ENCODE measurements at regions not wholly inside any gene's neighbourhood (a gene's known extent, or its start where the extent isn't known, plus 50 kb on each side); places are given as distances from the start of the nearest gene placed in this dataset.

GRCh38 chr11:69560141-69560790 is 78.8 kb downstream of the LINC01488 start:
- TF ChIP-seq, protein P1, sequence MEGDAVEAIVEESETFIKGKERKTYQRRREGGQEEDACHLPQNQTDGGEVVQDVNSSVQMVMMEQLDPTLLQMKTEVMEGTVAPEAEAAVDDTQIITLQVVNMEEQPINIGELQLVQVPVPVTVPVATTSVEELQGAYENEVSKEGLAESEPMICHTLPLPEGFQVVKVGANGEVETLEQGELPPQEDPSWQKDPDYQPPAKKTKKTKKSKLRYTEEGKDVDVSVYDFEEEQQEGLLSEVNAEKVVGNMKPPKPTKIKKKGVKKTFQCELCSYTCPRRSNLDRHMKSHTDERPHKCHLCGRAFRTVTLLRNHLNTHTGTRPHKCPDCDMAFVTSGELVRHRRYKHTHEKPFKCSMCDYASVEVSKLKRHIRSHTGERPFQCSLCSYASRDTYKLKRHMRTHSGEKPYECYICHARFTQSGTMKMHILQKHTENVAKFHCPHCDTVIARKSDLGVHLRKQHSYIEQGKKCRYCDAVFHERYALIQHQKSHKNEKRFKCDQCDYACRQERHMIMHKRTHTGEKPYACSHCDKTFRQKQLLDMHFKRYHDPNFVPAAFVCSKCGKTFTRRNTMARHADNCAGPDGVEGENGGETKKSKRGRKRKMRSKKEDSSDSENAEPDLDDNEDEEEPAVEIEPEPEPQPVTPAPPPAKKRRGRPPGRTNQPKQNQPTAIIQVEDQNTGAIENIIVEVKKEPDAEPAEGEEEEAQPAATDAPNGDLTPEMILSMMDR (IDR thresholded peaks at IDR 0.05; ENCODE audit: poor library complexity), result no peak
- TF ChIP-seq EZH2 (IDR thresholded peaks at IDR 0.05; ENCODE audit: borderline replicate concordance), result no peak
- Histone ChIP-seq H3K27me3 (no peaks in the 10 kb centered on the region), H3K4me3 (no peak overlapping the region), H4K20me1 (ENCODE audit: insufficient read depth, poor library complexity, severe bottlenecking) (no peaks in the 10 kb centered on the region), H2AFZ (no peak overlapping the region), H3K9me2 (replicated peaks; ENCODE audit: insufficient read depth) (no peaks in the 10 kb centered on the region), H3K9me3 (ENCODE audit: low read depth) (no peaks in the 10 kb centered on the region), H3K4me1 (ENCODE audit: insufficient read depth) (no peaks in the 10 kb centered on the region), H3K4me2 (no peak overlapping the region), H3K36me3 (replicated peaks; ENCODE audit: insufficient read depth, low read depth) (no peaks in the 10 kb centered on the region), H3K79me2 (no peaks in the 10 kb centered on the region), H3K27ac (no peak overlapping the region)
- no peak for DNase-seq (ENCODE audit: low spot score)
- 98% methylated on average over 4 of the region's 4 CpGs for WGBS (ENCODE audit: low lambda C conversion rate, missing lambda C conversion rate)

- Histone ChIP-seq H3K9me3 (ENCODE audit: low read depth) (no peaks in the 10 kb centered on the region), H3K79me2 (no peaks in the 10 kb centered on the region), H3K27ac (no peak overlapping the region), H3K4me2 (no peak overlapping the region), H3K4me3 (no peak overlapping the region), H2AFZ (no peak overlapping the region), H3K36me3 (replicated peaks; ENCODE audit: insufficient read depth, low read depth) (no peaks in the 10 kb centered on the region), H3K9me2 (replicated peaks; ENCODE audit: insufficient read depth) (no peaks in the 10 kb centered on the region), H3K27me3 (no peaks in the 10 kb centered on the region), H3K4me1 (ENCODE audit: insufficient read depth) (no peaks in the 10 kb centered on the region), H4K20me1 (ENCODE audit: insufficient read depth, poor library complexity, severe bottlenecking) (no peaks in the 10 kb centered on the region)
- 90% methylated on average over 4 of the region's 4 CpGs for WGBS (ENCODE audit: low lambda C conversion rate, missing lambda C conversion rate)
- no peak for DNase-seq (ENCODE audit: low spot score)
- TF ChIP-seq EZH2 (IDR thresholded peaks at IDR 0.05; ENCODE audit: borderline replicate concordance) (no peak), EZH2phosphoT487 (IDR thresholded peaks at IDR 0.05; ENCODE audit: low read depth, severe bottlenecking, unreplicated experiment) (no peak)
- TF ChIP-seq, protein P1 (IDR thresholded peaks at IDR 0.05; ENCODE audit: poor library complexity), result no peak
Observed at GRCh38 chr11:69562302-69562701, 78.7 kb upstream of the CCND1 start.

- no peaks in the 10 kb centered on the region for H4K20me1 ChIP-seq (ENCODE audit: insufficient read depth, poor library complexity, severe bottlenecking)
- no peak for DNase-seq (ENCODE audit: low spot score)
- no peaks in the 10 kb centered on the region for H3K36me3 ChIP-seq (replicated peaks; ENCODE audit: insufficient read depth, low read depth)
- no peak overlapping the region for H3K27ac ChIP-seq
- TF ChIP-seq EZH2phosphoT487 (IDR thresholded peaks at IDR 0.05; ENCODE audit: low read depth, severe bottlenecking, unreplicated experiment) (no peak), EZH2 (IDR thresholded peaks at IDR 0.05; ENCODE audit: borderline replicate concordance) (no peak)
- TF ChIP-seq, protein P1 (IDR thresholded peaks at IDR 0.05; ENCODE audit: poor library complexity), result no peak
- 94% methylated on average over 4 of the region's 4 CpGs for WGBS (ENCODE audit: low lambda C conversion rate, missing lambda C conversion rate)
- H2AFZ ChIP-seq, result no peak overlapping the region
- H3K4me3 ChIP-seq, result no peak overlapping the region
- H3K4me2 ChIP-seq, result no peak overlapping the region
- H3K9me2 ChIP-seq (replicated peaks; ENCODE audit: insufficient read depth), result no peaks in the 10 kb centered on the region
- no peaks in the 10 kb centered on the region for H3K27me3 ChIP-seq
- H3K9me3 ChIP-seq (ENCODE audit: low read depth), result no peaks in the 10 kb centered on the region
- H3K4me1 ChIP-seq (ENCODE audit: insufficient read depth), result no peaks in the 10 kb centered on the region
- H3K79me2 ChIP-seq, result no peaks in the 10 kb centered on the region
Observed at GRCh38 chr11:69562816-69563215, 78.1 kb upstream of the CCND1 start.

All from hepatocyte (in vitro differentiated cells).